ENCODE measurements at regions not wholly inside any gene's neighbourhood (a gene's known extent, or its start where the extent isn't known, plus 50 kb on each side); places are given as distances from the start of the nearest gene placed in this dataset.

GRCh38 chr3:23127196-23127595 is 75.9 kb upstream of the UBE2E2 start:
- CTCF ChIA-PET, result no interaction called here
- Mint-ChIP-seq H3K27me3 (ENCODE audit: insufficient read depth, unreplicated experiment) (peaks cover 7% of the 10 kb centered on the region), H3K4me1 (ENCODE audit: low read depth, unreplicated experiment) (no peaks in the 10 kb centered on the region), H3K9me3 (ENCODE audit: unreplicated experiment) (no peaks in the 10 kb centered on the region), H3K27ac (ENCODE audit: unreplicated experiment) (no peak overlapping the region), H3K36me3 (ENCODE audit: insufficient read depth, unreplicated experiment) (no peaks in the 10 kb centered on the region), H3K4me3 (ENCODE audit: unreplicated experiment) (no peak overlapping the region)
- POLR2A ChIA-PET, result no interaction called here
- no peak for DNase-seq
- H3K27me3 ChIP-seq (replicated peaks; ENCODE audit: control insufficient read depth, insufficient read depth, low read length), result no peaks in the 10 kb centered on the region
- H3K9me3 ChIP-seq, result no peaks in the 10 kb centered on the region
- TF ChIP-seq, protein P1, sequence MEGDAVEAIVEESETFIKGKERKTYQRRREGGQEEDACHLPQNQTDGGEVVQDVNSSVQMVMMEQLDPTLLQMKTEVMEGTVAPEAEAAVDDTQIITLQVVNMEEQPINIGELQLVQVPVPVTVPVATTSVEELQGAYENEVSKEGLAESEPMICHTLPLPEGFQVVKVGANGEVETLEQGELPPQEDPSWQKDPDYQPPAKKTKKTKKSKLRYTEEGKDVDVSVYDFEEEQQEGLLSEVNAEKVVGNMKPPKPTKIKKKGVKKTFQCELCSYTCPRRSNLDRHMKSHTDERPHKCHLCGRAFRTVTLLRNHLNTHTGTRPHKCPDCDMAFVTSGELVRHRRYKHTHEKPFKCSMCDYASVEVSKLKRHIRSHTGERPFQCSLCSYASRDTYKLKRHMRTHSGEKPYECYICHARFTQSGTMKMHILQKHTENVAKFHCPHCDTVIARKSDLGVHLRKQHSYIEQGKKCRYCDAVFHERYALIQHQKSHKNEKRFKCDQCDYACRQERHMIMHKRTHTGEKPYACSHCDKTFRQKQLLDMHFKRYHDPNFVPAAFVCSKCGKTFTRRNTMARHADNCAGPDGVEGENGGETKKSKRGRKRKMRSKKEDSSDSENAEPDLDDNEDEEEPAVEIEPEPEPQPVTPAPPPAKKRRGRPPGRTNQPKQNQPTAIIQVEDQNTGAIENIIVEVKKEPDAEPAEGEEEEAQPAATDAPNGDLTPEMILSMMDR (IDR thresholded peaks at IDR 0.05; ENCODE audit: insufficient read depth in 1 of 2, low read depth in 1 of 2, low read length in 1 of 2, severe bottlenecking in 1 of 2, unreplicated experiment in 1 of 2), result no peak
- H3K36me3 ChIP-seq (ENCODE audit: control insufficient read depth, insufficient read depth, low read length), result no peaks in the 10 kb centered on the region
- H3K4me1 ChIP-seq, result peaks cover 3% of the 10 kb centered on the region; the same call in 1 of the 2 replicates
- no peak overlapping the region for H3K4me3 ChIP-seq (ENCODE audit: low read depth, low read length)
- no TSS peak for BruUV-seq (replicated peaks)
- intact Hi-C loops (cut with micrococcal nuclease; ENCODE audit: unreplicated experiment), result no loop called here

GRCh38 chr3:23128655-23129054 is 74.5 kb upstream of the UBE2E2 start:
- Histone ChIP-seq H3K9me3 (no peaks in the 10 kb centered on the region), H3K27me3 (replicated peaks; ENCODE audit: control insufficient read depth, insufficient read depth, low read length) (no peaks in the 10 kb centered on the region), H3K36me3 (ENCODE audit: control insufficient read depth, insufficient read depth, low read length) (no peaks in the 10 kb centered on the region), H3K4me1 (peaks cover 3% of the 10 kb centered on the region; the same call in 1 of the 2 replicates), H3K4me3 (ENCODE audit: low read depth, low read length) (no peak overlapping the region)
- ChIA-PET CTCF (no interaction called here), POLR2A (no interaction called here)
- DNase-seq, result no peak
- TF ChIP-seq, protein P1 (IDR thresholded peaks at IDR 0.05; ENCODE audit: insufficient read depth in 1 of 2, low read depth in 1 of 2, low read length in 1 of 2, severe bottlenecking in 1 of 2, unreplicated experiment in 1 of 2), result no peak
- H3K9me3 Mint-ChIP-seq (ENCODE audit: unreplicated experiment), result no peaks in the 10 kb centered on the region
- no peaks in the 10 kb centered on the region for H3K36me3 Mint-ChIP-seq (ENCODE audit: insufficient read depth, unreplicated experiment)
- intact Hi-C loops (cut with micrococcal nuclease; ENCODE audit: unreplicated experiment), result no loop called here
- BruUV-seq (replicated peaks), result no TSS peak
- H3K4me3 Mint-ChIP-seq (ENCODE audit: unreplicated experiment), result no peak overlapping the region
- H3K4me1 Mint-ChIP-seq (ENCODE audit: low read depth, unreplicated experiment), result no peaks in the 10 kb centered on the region
- no peak overlapping the region for H3K27ac Mint-ChIP-seq (ENCODE audit: unreplicated experiment)
- peaks cover 7% of the 10 kb centered on the region for H3K27me3 Mint-ChIP-seq (ENCODE audit: insufficient read depth, unreplicated experiment)

DNA sequence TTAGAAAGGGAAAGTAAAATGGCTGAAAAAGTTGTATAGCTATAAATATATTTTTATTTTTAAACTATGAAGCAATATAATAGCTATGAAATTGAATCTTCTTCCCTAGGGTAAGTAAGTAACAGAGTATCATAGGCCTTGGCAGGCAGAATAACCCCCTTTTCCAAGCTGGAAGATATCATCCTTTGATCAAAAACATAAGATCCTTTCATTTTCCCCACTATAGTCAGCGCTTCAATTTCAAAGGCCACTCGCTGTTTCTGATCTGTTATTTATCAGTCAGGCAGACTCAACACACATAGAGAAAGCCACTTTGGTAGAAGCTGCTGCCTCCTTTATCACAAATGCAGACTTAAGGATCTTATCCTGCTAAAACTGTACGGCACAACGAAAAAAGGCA is 74.0 kb upstream of the UBE2E2 start:
- POLR2A ChIA-PET, result no interaction called here
- CTCF ChIA-PET, result no interaction called here
- DNase-seq, result no peak
- Histone ChIP-seq H3K36me3 (ENCODE audit: control insufficient read depth, insufficient read depth, low read length) (no peaks in the 10 kb centered on the region), H3K4me3 (ENCODE audit: low read depth, low read length) (no peak overlapping the region), H3K4me1 (peaks cover 3% of the 10 kb centered on the region; the same call in 1 of the 2 replicates), H3K9me3 (no peaks in the 10 kb centered on the region), H3K27me3 (replicated peaks; ENCODE audit: control insufficient read depth, insufficient read depth, low read length) (no peaks in the 10 kb centered on the region)
- H3K27ac Mint-ChIP-seq (ENCODE audit: unreplicated experiment), result no peak overlapping the region
- no peaks in the 10 kb centered on the region for H3K36me3 Mint-ChIP-seq (ENCODE audit: insufficient read depth, unreplicated experiment)
- peaks cover 7% of the 10 kb centered on the region for H3K27me3 Mint-ChIP-seq (ENCODE audit: insufficient read depth, unreplicated experiment)
- H3K4me3 Mint-ChIP-seq (ENCODE audit: unreplicated experiment), result no peak overlapping the region
- H3K4me1 Mint-ChIP-seq (ENCODE audit: low read depth, unreplicated experiment), result no peaks in the 10 kb centered on the region
- no TSS peak for BruUV-seq (replicated peaks)
- intact Hi-C loops (cut with micrococcal nuclease; ENCODE audit: unreplicated experiment), result no loop called here
- no peaks in the 10 kb centered on the region for H3K9me3 Mint-ChIP-seq (ENCODE audit: unreplicated experiment)
- TF ChIP-seq, protein P1 (IDR thresholded peaks at IDR 0.05; ENCODE audit: insufficient read depth in 1 of 2, low read depth in 1 of 2, low read length in 1 of 2, severe bottlenecking in 1 of 2, unreplicated experiment in 1 of 2), result no peak

Measured in Caco-2 (cell line).